ENCODE measurements at regions not wholly inside any gene's neighbourhood (a gene's known extent, or its start where the extent isn't known, plus 50 kb on each side); places are given as distances from the start of the nearest gene placed in this dataset.
"Not testable (repeated sequence)": the region's sequence is repeated elsewhere in the genome, so short reads cannot be mapped to it uniquely, and the experiment has no call there.

DNA sequence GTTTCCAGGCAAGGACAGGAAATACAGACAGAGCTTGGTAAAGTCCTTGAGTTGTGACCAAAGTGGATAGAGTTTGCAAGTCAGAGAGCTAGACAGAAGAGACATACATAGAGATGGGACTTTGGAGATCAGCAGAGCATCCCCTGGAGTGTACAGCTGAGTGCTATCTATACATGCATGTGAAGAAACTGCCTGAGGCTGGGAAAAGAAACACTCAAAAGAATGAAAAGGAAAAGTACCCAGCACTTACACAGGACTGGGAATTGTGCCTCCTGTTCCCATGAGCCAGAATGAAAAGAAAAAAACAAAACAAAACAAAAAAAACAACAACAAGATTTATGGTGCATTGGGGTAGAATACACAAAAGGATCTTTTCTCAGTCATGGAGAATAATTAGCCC, 606.4 kb downstream of the ZNF608 start:
- no peak for DNase-seq

GRCh38 chr5:124139477-124139876, 607.0 kb downstream of the ZNF608 start:
- no peak for DNase-seq

DNA sequence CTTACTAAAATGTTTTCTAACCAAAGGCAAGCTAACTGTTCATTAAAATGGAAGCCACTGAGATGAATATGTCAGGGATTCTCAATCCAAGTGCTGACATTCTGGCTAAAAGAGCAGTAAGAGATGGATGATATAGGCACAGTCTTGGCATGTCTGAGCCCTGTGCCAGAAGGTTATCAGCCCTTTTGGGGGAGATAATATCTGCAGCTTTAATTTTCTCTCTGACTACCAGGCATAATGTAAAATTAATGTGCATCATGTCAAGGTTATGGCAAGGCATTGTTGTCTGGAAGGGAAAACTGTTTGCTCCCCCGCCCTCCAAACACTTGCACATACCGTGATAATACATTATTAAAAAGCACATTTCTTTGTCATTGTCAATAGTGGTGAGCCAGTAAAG, 609.8 kb downstream of the ZNF608 start:
- no peak for DNase-seq

DNA sequence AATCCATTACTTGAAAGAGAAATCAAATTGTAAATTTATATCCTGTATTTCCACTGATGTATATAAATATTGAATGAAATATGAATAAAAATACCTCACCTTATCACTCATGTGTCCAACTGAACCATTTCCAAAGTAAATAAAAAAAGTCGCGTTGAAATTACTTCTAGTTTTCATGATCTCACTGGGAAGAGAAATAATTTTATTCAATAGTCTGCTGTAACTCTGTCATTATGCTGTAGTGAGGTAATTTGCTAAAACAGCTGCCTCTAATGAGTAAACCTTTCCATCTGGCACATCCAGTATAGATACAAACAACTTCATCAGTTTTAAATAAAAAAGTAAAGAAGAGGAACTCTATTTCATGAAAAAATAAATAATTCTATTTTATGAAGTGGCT, 611.5 kb downstream of the ZNF608 start:
- no peak for DNase-seq

DNA sequence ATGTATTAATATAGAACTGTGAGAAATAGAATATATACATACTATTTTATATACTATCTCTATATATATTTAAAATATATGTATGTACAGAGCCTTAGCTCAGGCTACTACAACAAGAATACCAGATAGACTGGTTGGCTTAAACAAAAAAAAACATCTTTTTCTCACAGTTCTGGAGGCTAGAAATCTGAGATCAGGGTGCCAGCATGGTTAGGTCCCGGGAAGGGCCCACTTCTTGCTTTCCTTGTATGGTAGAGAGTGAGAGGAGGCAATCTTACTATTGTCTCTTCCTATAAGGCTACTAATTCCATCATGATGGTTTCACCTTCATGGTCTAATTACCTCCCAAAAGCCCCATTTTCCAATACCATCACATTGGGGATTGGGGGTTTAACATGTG, 613.0 kb downstream of the ZNF608 start:
- DNase-seq: no peak

- no peak for DNase-seq
Measured at GRCh38 chr5:124132843-124133242, 613.6 kb downstream of the ZNF608 start.

DNA sequence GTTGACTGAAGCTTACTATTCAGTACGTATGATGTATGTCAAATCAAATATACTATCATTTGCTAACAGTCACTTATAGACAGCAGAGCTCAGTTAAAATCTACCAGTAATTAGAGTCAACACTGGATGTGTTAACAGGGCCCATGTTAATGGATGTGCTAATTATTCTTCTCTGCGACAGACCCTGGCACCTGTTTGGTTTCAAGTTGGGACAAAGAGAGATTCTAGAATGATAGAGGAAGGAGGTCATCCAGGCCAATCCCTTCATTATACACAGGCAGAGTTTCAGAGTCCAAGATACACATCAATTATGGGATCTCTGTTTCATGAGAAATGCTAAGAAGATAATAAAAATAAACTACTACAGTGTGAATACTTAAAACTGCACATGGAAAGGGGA, 615.0 kb downstream of the ZNF608 start:
- DNase-seq: no peak

DNA sequence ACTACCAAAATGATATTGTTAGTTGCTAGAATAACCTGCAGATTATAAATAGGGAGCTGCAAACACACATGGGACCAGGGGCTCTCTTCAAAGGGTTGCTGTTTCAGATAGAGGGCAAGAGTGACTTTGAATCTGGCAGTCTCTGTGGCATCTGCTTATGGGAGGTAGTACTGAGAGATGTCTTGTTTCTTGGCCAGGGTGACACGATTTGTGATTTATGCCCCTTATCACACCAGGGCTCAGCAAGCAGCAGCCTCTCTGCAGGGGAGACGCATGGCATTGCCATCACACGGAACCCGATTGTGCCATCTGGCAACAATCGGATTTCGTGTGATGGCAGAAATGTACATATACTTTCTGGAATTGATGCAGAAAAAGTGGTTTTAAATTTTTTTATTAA, 615.6 kb downstream of the ZNF608 start:
- no peak for DNase-seq

DNA sequence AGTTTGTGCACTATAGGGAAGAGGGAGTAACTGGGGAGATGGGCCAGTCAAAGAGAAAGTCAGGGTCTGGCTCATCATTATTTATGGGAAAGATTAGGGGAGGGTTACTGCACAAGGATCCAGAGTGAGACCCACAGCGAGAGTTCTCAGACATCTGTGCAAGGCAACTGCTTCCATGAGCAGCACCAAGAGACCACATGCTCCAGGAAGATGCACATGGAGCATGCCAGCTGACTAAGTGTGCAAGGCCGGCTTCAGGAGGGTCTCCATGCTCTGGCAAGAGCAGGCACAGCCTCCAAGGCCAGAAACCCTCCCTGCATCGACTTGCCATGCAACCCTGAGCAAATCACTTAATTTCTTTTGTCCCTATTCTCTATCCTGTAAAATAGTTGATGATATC, 616.9 kb downstream of the CSNK1G3 start:
- DNase-seq: no peak

DNA sequence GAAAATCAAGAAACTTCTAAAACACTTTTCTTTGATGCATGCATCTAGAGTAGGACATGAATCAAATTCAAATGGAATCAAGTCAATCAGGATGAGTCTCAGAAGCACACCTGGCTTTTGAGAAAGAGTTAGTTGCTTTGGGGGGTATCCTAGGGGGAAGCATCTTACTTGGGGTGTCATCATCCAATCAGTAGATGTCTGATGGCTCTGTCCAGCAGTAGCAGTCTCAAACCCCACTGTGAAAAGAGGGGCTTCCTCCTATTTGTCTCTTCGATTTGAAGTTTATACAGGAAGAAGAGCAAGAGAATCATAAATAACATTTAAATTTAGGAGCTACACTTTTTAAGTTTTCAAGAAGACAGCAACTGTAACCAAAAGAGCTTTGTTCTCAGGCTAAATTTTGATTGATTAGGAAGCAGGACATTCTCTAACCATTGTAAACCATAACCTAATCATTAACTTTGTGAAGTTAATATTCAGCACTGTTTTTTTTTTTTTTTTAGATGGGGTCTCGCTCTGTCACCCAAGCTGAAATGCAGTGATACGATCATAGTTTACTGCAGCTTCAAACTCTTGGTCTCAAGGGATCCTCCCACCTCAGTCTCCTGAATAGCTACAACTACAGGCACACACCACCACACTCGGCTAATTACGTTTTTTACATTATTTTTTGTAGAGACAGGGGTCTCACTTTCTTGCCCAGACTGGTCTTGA, 614.7 kb downstream of the CSNK1G3 start:
- DNase-seq: no peak

DNA sequence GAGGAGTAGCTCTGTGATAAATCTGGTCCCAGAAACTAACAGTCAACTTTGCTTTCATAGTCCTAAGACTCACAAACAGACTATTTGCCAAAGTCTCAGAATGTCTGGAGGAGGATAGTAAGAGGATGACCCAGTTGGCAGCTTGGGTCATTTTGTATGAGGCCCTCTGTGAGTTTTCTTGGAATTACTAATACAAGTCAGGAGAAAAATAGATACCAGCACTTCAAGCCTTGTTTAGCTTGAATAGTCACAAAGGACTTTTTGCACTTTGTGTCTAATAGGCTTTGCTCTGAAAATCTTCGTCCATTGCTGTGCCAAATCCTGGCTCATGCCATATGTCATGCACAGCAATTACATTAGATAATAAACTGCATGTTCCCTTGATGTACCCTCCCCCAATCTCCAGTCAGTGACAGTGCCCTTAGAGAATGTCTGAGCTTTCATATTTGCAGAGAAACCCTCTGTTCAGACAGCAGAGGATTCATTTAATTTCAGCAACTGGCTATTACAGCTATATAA, 612.8 kb downstream of the CSNK1G3 start:
- DNase-seq: no peak

- no peak for DNase-seq
Measured at GRCh38 chr5:124121198-124121597, 609.2 kb downstream of the CSNK1G3 start.

GRCh38 chr5:124114911-124115310, 602.9 kb downstream of the CSNK1G3 start:
- no peak for DNase-seq

DNA sequence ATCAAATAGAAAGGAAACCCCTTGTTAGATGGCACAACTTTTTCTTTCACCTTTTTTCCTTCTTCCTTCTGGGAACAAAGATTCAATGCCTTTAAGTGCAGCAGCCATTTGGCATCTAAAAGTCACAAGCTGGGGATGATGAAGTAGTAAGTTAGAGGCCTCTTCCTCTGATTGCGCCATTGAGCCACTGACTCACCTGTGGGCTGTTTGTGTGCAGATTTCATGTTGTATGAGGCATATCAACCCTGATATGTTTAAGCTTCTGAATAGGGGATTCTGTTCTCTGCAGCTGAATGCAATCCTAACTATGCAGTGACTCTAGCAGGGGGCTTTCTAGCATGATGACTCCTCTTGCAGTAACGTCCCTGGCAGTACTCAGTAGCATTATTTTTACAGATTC, 599.9 kb downstream of the CSNK1G3 start:
- DNase-seq: no peak

- no peak for DNase-seq
Measured at GRCh38 chr5:124110942-124111341, 599.0 kb downstream of the CSNK1G3 start.

- no peak for DNase-seq
Measured at GRCh38 chr5:124105326-124105725, 593.3 kb downstream of the CSNK1G3 start.

DNA sequence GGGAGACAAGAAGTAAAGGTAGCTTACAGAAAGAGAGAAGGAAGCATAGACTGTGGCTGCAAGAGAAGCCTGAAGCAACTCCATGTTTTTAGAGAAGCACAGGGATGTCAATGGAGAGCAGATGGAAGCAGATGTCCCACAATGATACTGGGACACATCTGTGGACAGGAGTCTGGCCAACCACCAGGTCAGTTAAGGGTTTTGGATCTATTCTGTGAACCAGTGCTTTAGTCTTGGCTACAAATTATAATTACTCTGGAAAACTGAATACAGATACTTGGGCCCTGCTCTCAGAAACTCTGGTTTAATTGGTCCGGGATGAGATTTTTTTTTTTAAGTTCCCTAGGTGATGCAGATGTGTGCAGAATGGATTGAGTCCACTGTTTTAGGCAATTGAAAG, 592.8 kb downstream of the CSNK1G3 start:
- no peak for DNase-seq

GRCh38 chr5:124104344-124104743, 592.4 kb downstream of the CSNK1G3 start:
- no peak for DNase-seq

DNA sequence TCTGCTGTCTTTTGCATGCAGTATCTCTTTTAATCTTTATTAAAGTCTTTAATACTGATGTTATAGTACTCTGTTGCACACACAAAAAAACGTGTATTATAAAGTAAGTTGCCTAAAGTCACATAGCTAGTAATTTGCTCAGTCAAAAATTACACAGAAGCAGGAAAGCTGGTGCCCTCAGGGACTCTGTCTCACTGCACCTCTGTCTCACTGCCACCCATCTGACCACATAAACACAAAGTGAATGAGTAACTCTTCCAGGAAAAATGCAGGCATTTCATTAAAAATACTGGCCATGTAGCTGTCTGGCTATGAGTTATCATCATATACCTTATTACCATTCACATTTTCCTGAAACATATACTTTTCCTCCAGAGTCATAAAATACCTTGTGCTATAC, 591.7 kb downstream of the CSNK1G3 start:
- no peak for DNase-seq

- DNase-seq: not testable (repeated sequence)
Measured at GRCh38 chr5:124103056-124103455, 591.1 kb downstream of the CSNK1G3 start.

DNA sequence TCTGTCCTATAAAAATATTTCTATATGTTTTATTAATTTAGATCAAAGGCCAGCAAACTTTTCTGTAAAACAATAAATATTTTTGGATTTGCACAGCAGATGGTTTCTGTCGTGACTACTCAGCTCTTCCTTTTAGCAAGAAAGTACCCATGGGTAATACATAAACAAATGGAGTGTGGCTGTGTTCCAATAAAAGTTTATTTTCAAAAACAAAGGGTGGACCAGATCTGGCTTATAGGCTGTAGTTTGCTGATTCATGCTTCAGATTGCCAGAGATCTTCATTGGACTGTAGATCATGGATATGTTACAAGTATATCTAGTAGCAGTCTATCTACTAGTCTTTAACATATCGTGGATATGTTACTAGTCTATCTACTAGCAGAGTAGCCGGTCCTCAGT, 590.5 kb downstream of the CSNK1G3 start:
- DNase-seq: no peak

DNA sequence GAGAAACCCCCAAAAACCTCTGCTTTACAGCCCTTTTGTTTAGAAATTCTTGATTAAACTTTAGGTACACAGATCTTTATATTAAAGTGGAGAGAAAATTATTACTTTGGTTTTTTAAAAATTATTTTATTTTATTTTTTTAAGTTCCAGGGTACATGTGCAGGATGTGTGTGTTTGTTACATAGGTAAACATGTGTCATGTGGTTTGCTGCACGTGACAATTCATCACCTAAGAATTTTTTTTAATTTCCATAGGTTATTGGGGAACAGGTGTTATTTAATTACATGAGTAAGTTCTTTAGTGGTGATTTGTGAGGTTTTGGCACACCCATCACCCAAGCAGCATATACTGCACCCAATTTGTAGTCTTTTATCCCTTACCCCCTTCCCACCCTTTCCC, 581.7 kb downstream of the CSNK1G3 start:
- no peak for DNase-seq

GRCh38 chr5:124090115-124090514, 578.1 kb downstream of the CSNK1G3 start:
- DNase-seq: no peak

GRCh38 chr5:124089578-124089977, 577.6 kb downstream of the CSNK1G3 start:
- no peak for DNase-seq
